HG03139 (cell line): ENCODE measurements at regions not wholly inside any gene's neighbourhood (a gene's known extent, or its start where the extent isn't known, plus 50 kb on each side); places are given as distances from the start of the nearest gene placed in this dataset.
"Not testable (repeated sequence)": the region's sequence is repeated elsewhere in the genome, so short reads cannot be mapped to it uniquely, and the experiment has no call there.

ENCODE experiments used
- ATAC-seq: cut with Tn5 transposase; IDR thresholded peaks from one replicate; pipeline ENCODE4 v1.9.1; 2021; ENCODE audit not compliant: unreplicated experiment

DNA sequence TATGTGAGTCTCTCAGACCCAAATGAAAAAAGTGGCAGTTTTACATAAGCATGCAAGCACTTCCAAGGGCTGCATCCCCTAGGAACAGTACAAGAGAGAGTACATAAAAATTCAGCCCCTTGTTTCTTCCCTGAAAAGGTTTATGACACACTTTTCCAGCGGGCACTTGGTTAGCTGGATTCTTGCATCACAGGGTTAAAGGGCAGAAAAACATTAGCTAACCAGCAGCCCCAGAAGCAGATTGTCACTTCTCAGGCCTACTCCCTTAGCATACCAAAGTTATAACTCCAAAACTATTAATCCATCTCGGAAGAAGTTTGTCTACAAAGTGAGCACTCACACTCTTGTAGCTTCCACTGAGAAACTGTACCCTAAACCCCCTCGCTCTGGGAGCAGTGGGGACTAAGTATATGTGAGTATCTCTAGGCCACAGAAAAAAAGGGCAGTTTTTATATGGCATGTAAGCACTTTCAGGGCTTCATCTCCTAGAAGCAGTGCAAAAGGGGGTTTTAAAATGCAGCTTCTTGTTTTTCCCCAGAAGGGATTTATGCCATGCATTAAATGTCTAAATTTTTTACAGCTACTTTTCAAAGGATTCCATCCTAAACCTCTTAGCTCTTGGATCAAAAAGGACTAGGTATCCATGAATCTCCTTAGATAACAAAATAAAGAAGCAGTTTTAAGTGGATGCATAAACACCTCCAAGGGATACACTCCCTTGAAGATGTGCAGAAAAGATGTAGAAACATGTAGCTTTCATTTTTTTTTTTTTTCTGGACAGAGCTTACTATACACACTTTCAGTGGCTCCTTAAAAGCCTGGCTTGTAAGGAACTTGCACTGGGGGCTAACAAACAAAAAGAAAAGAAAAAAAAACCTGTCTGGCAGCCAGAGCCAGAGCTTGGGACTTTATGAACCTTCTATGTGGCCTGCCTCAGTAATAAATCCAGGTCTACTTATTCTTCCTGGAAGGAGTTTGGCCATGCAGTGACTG lies 956.7 kb downstream of the CCSER2 start:
- ATAC-seq = no peak

DNA sequence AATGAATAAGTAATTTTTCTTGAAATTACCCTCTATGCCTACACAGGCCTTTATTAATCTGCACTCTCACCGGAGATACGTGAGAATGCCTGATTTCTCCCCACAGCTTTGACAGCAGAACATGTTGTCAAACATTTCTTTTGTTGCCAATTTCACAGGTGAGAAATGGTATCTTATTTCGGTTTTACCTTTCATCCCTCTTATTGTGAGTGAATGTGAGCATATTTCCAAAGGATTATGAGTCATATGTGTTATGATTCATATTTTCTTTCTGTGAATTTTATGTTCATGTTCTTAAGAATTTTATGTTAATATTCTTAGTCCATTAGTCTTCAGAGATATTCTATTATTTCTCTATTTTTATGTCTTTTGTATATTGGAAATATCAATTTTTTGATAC lies 965.1 kb downstream of the CCSER2 start:
- ATAC-seq = no peak

DNA sequence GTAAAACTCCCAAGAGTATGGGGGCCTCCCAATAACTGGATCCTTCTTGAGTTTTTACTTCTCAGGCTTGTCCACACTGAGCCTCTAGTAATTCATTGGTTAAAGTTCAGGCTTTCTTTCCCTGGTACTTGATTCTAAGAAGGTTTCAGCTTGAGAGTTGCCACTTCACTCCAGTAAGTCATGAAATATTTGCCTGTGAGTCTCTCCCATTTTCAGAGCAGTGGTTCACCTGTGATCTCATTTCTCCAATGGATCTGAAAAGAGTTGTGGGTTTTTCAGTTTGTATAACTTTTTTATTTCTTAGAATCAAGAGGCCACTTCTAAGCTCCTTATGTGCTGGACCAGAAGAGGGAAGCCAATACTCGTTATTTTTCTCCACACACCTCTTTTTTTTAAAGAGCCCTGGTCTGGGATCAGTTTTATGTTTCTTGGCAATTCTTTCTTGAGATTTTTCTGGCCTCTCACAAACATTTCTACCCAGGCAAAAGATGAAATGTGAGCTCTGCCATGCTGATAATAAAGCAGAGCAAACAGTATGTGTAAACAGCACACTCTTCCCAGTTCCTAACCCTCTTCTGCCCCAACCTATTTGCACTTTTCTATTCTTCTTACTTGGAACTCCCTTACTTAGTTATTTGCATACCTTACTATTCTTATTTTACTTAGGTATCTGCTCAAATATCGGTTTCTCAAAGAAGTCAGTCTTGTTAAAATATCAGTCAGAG lies 983.4 kb downstream of the CCSER2 start:
- no peak for ATAC-seq

GRCh38 chr10:85315657-85316056 lies 987.3 kb downstream of the CCSER2 start:
- ATAC-seq = no peak

- no peak for ATAC-seq
Observed at GRCh38 chr10:85316276-85316675, 987.9 kb downstream of the CCSER2 start.

- no peak for ATAC-seq
Observed at GRCh38 chr10:85317827-85318226, 989.4 kb downstream of the CCSER2 start.

- ATAC-seq = no peak
Observed at GRCh38 chr10:85318809-85319807, 990.7 kb downstream of the CCSER2 start.

GRCh38 chr10:85319826-85320225 lies 991.4 kb downstream of the CCSER2 start:
- ATAC-seq = no peak

- no peak for ATAC-seq
Observed at GRCh38 chr10:85333594-85333993, 1005.2 kb downstream of the CCSER2 start.

DNA sequence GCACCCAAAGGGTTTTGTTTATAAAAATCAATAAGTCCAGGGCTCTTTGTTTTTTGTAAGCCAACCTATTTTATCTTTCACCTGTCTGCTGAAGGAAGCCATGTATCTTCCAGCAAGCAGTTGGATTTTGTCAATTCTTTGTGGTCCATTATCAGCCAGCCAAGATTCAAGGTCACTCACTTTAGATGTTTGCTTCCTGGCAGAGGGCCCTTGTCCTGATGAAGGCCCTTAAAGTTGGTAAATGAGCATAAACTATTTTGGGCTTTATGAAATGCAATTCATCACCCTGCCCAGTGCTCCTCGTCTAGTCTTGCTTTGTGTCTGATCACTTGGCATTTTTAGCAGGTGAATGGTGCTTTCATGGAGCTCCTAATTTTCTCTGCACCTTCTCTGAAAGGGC lies 1004.2 kb downstream of the GRID1 start:
- no peak for ATAC-seq

DNA sequence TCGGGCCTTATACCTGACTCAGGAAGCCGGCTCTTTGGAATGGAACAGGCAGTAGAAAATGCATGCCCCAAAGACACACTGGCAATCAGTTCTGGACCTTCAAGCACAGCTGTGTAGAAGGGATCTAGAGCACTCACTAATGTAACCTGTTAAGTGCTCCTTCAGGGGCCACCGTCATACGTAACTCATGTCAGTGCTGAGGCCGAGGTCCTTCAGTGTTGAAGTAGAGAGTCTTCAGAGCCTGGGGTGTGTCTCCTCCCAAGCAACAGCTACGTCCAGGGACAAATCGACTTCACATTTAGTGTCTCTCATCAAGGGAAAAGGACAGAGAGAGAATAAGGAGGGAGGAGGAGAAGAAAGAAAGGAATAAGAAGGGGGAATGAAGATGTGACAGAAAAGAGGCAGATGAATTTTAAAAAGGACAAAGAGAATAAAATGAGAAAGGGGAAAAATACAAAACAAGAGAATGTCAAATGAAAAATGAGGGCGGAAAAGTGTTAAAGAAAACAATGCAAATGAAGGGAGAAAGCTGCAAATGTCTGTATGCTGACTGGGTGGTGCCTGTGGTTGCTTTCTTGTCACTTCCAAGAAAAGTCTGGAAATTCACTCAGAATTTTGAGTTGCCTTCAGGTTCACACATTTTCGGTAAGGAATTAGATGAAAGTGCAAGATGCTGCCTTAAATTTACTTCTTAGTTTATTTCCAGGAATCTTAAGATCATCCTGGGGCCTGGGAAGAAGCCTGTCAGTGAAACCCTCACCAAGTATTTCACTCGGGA lies 989.4 kb downstream of the GRID1 start:
- ATAC-seq = no peak

- no peak for ATAC-seq
Observed at GRCh38 chr10:85379338-85379737, 987.3 kb downstream of the GRID1 start.

- no peak for ATAC-seq
Observed at GRCh38 chr10:85400981-85401695, 965.5 kb downstream of the GRID1 start.

GRCh38 chr10:85402541-85402940 lies 964.1 kb downstream of the GRID1 start:
- no peak for ATAC-seq

DNA sequence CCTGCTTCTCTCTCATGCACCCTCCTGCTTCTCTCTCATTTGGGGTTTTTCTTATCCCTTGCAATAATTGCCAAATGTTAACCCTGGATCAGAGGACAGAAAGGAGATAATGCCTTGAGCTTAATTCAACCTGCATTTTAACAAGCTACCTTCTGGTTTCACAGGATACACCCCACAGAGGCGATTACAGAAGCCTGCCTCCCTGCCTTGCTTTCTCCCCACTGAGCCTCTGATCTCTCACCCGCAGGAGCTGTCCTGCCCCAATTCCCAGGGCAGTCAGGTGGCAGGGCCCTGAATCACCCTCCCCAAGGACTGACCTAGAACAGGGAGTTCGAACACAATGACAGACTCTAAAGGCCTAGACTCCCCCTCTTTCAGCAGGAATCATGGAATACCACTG lies 959.5 kb downstream of the GRID1 start:
- no peak for ATAC-seq

GRCh38 chr10:85408388-85408787 lies 958.2 kb downstream of the GRID1 start:
- no peak for ATAC-seq

DNA sequence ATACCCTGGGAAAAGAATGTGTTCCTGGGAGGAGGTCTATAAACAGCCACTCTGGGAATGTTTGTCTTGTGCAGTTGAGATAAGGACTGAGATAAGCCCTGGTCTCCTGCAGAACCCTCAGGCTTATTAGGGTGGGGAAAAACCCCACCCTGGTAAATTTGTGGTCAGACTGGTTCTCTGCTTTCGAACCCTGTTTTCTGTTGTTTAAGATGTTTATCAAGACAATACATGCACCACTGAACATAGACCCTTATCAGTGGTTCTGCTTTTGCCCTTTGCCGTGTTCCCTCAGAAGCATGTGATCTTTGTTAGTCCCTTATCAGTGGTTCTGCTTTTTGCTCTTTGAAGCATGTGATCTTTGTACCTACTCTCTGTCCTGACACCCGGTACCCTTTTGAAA lies 956.0 kb downstream of the GRID1 start:
- not testable (repeated sequence) for ATAC-seq

DNA sequence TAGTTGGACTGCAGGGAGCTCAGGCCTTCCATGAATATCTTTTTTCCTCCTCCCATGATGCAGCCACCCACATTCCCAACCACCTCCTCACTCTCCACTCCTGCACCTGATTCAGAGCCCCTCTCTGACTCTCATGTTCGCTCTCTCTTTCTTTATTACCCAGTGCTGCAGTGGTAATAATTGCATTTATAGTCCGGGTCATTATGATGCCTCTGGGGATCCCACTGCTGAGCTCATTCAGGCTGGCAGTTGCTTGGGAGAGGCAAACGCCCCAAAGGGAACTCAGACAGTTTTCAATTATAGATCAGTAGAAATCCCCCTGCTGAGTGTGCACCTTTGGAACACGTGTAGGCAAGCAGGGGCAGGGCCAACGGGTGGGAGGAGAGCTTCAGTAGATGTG lies 953.0 kb downstream of the GRID1 start:
- no peak for ATAC-seq

DNA sequence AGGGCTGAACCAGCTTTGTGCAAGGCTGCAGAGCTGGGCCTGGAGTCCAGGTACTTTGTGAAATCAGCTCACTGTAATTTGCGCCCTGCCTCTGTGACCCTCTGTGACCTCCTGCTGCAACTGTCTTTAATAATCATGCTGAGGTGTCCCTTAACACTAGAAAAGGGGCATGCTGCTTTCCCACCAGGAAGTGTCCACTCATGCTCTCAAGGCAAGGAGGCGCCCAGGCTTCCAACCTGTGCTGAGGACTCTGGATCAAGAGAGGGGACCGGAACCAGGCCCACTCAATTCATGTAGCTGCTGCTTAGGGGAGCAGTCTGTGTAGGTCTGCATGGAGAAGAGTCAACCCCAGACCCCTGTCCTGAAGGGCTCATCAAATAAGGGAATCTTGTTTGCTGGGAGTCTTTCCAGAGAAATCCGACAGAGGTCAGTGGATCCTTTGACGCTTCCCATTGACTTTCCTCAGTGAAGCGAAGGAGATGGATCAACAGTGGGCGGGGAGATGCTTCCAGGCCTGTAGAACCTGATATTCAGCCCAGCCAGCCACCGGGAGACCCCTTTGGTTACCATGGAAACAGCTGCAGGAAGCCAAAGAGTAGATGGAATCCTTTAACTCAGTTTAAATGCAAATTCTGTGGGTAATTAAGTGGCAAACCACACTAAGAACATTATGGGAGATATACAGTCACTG lies 945.9 kb downstream of the GRID1 start:
- no peak for ATAC-seq
